ENCODE measurements at regions not wholly inside any gene's neighbourhood (a gene's known extent, or its start where the extent isn't known, plus 50 kb on each side); places are given as distances from the start of the nearest gene placed in this dataset.
A peak's percentile ranks its signal among the peaks of the same experiment; 100 is the strongest.

- Histone ChIP-seq H3K4me3 (ENCODE audit: low read length) (no peak overlapping the region), H3K9me3 (ENCODE audit: low read length) (no peaks in the 10 kb centered on the region), H3K27me3 (ENCODE audit: insufficient read depth, low read length, poor library complexity, severe bottlenecking) (no peaks in the 10 kb centered on the region), H3K36me3 (ENCODE audit: insufficient read depth, low read length) (no peaks in the 10 kb centered on the region), H3K27ac (ENCODE audit: low read depth, low read length) (no peak overlapping the region), H3K4me1 (ENCODE audit: insufficient read depth, low read length) (no peaks in the 10 kb centered on the region)
- Mint-ChIP-seq H3K9me3 (no peaks in the 10 kb centered on the region), H3K36me3 (no peaks in the 10 kb centered on the region), H3K27me3 (peaks cover 9 to 33% of the 10 kb centered on the region in 2 donors), H3K27ac (peak overlapping the region in 1 of 8 donors; percentile 0), H3K4me1 (no peaks in the 10 kb centered on the region), H3K4me3 (no peak overlapping the region)
- POLR2A ChIA-PET = no interaction called here
- CTCF ChIA-PET = no interaction called here
- DNase-seq = no peak
These were observed 139.7 kb upstream of the PCBD1 start for GRCh38 chr10:71028066-71028465.

- H3K27me3 ChIP-seq (ENCODE audit: insufficient read depth, low read length, poor library complexity, severe bottlenecking) = no peaks in the 10 kb centered on the region
- no peaks in the 10 kb centered on the region for H3K4me1 ChIP-seq (ENCODE audit: insufficient read depth, low read length)
- no peaks in the 10 kb centered on the region for H3K4me1 Mint-ChIP-seq
- H3K36me3 ChIP-seq (ENCODE audit: insufficient read depth, low read length) = no peaks in the 10 kb centered on the region
- H3K36me3 Mint-ChIP-seq = no peaks in the 10 kb centered on the region
- no peak overlapping the region for H3K4me3 Mint-ChIP-seq
- H3K9me3 ChIP-seq (ENCODE audit: low read length) = no peaks in the 10 kb centered on the region
- no peak overlapping the region for H3K27ac ChIP-seq (ENCODE audit: low read depth, low read length)
- no peaks in the 10 kb centered on the region for H3K9me3 Mint-ChIP-seq
- H3K4me3 ChIP-seq (ENCODE audit: low read length) = no peak overlapping the region
- peaks cover 11 to 25% of the 10 kb centered on the region in 2 donors for H3K27me3 Mint-ChIP-seq
- no peak for DNase-seq
- H3K27ac Mint-ChIP-seq = no peak overlapping the region
- CTCF ChIA-PET = no interaction called here
- POLR2A ChIA-PET = no interaction called here
These were observed 141.1 kb upstream of the PCBD1 start for GRCh38 chr10:71029411-71029892.

- Mint-ChIP-seq H3K27me3 (peaks cover 11 to 25% of the 10 kb centered on the region in 2 donors), H3K4me3 (no peak overlapping the region), H3K4me1 (no peaks in the 10 kb centered on the region), H3K36me3 (no peaks in the 10 kb centered on the region), H3K27ac (no peak overlapping the region), H3K9me3 (no peaks in the 10 kb centered on the region)
- Histone ChIP-seq H3K27me3 (ENCODE audit: insufficient read depth, low read length, poor library complexity, severe bottlenecking) (no peaks in the 10 kb centered on the region), H3K4me3 (ENCODE audit: low read length) (no peak overlapping the region), H3K27ac (ENCODE audit: low read depth, low read length) (no peak overlapping the region), H3K4me1 (ENCODE audit: insufficient read depth, low read length) (no peaks in the 10 kb centered on the region), H3K9me3 (ENCODE audit: low read length) (no peaks in the 10 kb centered on the region), H3K36me3 (ENCODE audit: insufficient read depth, low read length) (no peaks in the 10 kb centered on the region)
- DNase-seq = no peak
- ChIA-PET CTCF (no interaction called here), POLR2A (no interaction called here)
These were observed 141.5 kb upstream of the PCBD1 start for GRCh38 chr10:71029907-71030306.

DNA sequence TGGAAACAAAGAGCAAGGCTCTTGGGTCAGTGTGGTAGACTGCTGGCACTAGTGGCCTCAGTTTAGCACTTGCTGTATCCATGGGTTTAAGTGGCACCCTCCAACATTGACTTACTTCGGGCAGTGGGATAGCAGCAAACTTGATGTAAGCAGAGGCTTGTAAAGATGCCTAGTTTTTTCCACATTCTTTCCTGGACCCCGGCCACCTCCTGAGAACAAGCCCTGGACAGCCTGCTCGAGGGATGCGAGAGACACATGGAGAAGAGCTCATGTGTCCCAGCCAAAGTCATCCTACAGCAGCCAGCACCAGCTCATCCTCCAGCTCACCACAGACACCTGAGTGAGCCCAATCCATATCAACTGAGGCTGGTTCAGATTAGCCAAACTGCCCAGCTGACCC, 142.7 kb upstream of the PCBD1 start:
- POLR2A ChIA-PET = no interaction called here
- Mint-ChIP-seq H3K9me3 (no peaks in the 10 kb centered on the region), H3K4me1 (no peaks in the 10 kb centered on the region), H3K27me3 (peaks cover 10 to 22% of the 10 kb centered on the region in 2 donors), H3K27ac (no peak overlapping the region), H3K36me3 (no peaks in the 10 kb centered on the region), H3K4me3 (no peak overlapping the region)
- Histone ChIP-seq H3K9me3 (ENCODE audit: low read length) (no peaks in the 10 kb centered on the region), H3K4me1 (ENCODE audit: insufficient read depth, low read length) (no peaks in the 10 kb centered on the region), H3K27ac (ENCODE audit: low read depth, low read length) (no peak overlapping the region), H3K36me3 (ENCODE audit: insufficient read depth, low read length) (no peaks in the 10 kb centered on the region), H3K27me3 (ENCODE audit: insufficient read depth, low read length, poor library complexity, severe bottlenecking) (no peaks in the 10 kb centered on the region), H3K4me3 (ENCODE audit: low read length) (no peak overlapping the region)
- CTCF ChIA-PET = no interaction called here
- no peak for DNase-seq

DNA sequence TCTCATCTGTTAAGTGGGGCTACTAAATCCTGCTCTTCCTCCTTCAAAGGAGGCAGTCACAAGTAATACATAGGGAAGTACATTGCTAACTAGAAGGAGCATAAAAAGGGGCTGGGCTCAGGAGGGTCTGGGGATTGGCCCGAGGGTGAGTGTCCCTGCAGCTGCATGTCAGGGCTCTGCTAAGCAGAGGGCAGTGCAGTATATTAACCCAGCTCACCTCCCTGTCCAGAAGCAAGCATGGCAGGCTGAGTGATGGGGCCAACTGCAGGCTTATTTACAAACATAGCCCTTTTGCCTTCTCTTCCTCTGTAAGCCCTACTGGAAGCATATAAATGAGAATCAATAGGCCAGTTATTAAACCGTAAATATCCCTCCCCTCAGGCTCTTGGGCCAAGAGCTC, 143.2 kb upstream of the PCBD1 start:
- Histone ChIP-seq H3K36me3 (ENCODE audit: insufficient read depth, low read length) (no peaks in the 10 kb centered on the region), H3K9me3 (ENCODE audit: low read length) (no peaks in the 10 kb centered on the region), H3K4me1 (ENCODE audit: insufficient read depth, low read length) (no peaks in the 10 kb centered on the region), H3K27me3 (ENCODE audit: insufficient read depth, low read length, poor library complexity, severe bottlenecking) (no peaks in the 10 kb centered on the region), H3K4me3 (ENCODE audit: low read length) (no peak overlapping the region), H3K27ac (ENCODE audit: low read depth, low read length) (no peak overlapping the region)
- DNase-seq = no peak
- ChIA-PET CTCF (no interaction called here), POLR2A (no interaction called here)
- Mint-ChIP-seq H3K27ac (no peak overlapping the region), H3K4me1 (no peaks in the 10 kb centered on the region), H3K9me3 (no peaks in the 10 kb centered on the region), H3K4me3 (no peak overlapping the region), H3K36me3 (no peaks in the 10 kb centered on the region), H3K27me3 (peaks cover 8 to 16% of the 10 kb centered on the region in 2 donors)

- Histone ChIP-seq H3K36me3 (ENCODE audit: insufficient read depth, low read length) (no peaks in the 10 kb centered on the region), H3K27me3 (ENCODE audit: insufficient read depth, low read length, poor library complexity, severe bottlenecking) (no peaks in the 10 kb centered on the region), H3K4me3 (ENCODE audit: low read length) (no peak overlapping the region), H3K4me1 (ENCODE audit: insufficient read depth, low read length) (no peaks in the 10 kb centered on the region), H3K27ac (ENCODE audit: low read depth, low read length) (no peak overlapping the region), H3K9me3 (ENCODE audit: low read length) (no peaks in the 10 kb centered on the region)
- Mint-ChIP-seq H3K27ac (no peak overlapping the region), H3K4me1 (no peaks in the 10 kb centered on the region), H3K27me3 (peaks cover 5 to 8% of the 10 kb centered on the region in 2 donors), H3K4me3 (no peak overlapping the region), H3K9me3 (no peaks in the 10 kb centered on the region), H3K36me3 (no peaks in the 10 kb centered on the region)
- CTCF ChIA-PET = no interaction called here
- POLR2A ChIA-PET = no interaction called here
- DNase-seq = no peak
These were observed 144.5 kb upstream of the PCBD1 start for GRCh38 chr10:71032887-71033286.

DNA sequence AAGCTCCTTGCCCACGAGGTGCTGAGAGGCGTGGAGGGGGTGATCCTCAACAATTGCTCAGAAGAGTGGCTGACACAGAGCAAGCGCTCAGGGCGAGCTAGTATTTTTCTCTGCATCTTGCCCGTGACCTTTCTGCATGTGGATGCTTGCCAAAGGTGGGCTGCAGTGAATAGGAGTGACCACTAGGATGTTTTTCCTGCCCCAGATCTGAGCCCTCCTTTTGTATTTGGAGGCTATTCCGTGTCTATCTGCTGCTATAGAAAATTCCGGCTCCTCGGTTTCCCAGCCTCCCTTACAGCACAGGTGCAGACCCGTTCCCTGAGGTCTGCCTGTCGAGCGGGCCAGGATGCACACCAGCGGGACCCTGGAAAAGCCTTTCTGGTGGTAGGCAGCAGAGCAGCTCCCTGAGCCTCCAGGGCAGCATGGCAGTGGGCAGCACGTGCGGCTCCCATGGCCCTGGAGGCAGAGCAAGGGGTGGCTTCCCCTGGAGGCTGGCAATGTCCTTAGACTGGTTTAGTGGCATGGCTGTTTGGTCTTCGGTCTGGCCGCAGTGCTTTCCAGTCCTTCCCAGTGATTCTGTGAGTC, 145.1 kb upstream of the PCBD1 start:
- POLR2A ChIA-PET = no interaction called here
- DNase-seq = no peak
- no peak overlapping the region for H3K4me3 Mint-ChIP-seq
- H3K4me1 ChIP-seq (ENCODE audit: insufficient read depth, low read length) = no peaks in the 10 kb centered on the region
- no peak overlapping the region for H3K4me3 ChIP-seq (ENCODE audit: low read length)
- no peak overlapping the region for H3K27ac ChIP-seq (ENCODE audit: low read depth, low read length)
- no peaks in the 10 kb centered on the region for H3K36me3 Mint-ChIP-seq
- CTCF ChIA-PET = no interaction called here
- H3K9me3 ChIP-seq (ENCODE audit: low read length) = no peaks in the 10 kb centered on the region
- no peaks in the 10 kb centered on the region for H3K36me3 ChIP-seq (ENCODE audit: insufficient read depth, low read length)
- no peak overlapping the region for H3K27ac Mint-ChIP-seq
- H3K27me3 ChIP-seq (ENCODE audit: insufficient read depth, low read length, poor library complexity, severe bottlenecking) = no peaks in the 10 kb centered on the region
- H3K4me1 Mint-ChIP-seq = no peaks in the 10 kb centered on the region
- peaks cover 5 to 8% of the 10 kb centered on the region in 2 donors for H3K27me3 Mint-ChIP-seq
- H3K9me3 Mint-ChIP-seq = no peaks in the 10 kb centered on the region

GRCh38 chr10:71035511-71036296, 147.3 kb upstream of the PCBD1 start:
- Mint-ChIP-seq H3K27ac (no peak overlapping the region), H3K36me3 (no peaks in the 10 kb centered on the region), H3K4me1 (no peaks in the 10 kb centered on the region), H3K27me3 (peaks cover under 1 to 8% of the 10 kb centered on the region in 2 donors), H3K9me3 (no peaks in the 10 kb centered on the region), H3K4me3 (no peak overlapping the region)
- DNase-seq = no peak
- ChIA-PET POLR2A (no interaction called here), CTCF (no interaction called here)
- Histone ChIP-seq H3K4me1 (ENCODE audit: insufficient read depth, low read length) (no peaks in the 10 kb centered on the region), H3K36me3 (ENCODE audit: insufficient read depth, low read length) (no peaks in the 10 kb centered on the region), H3K4me3 (ENCODE audit: low read length) (no peak overlapping the region), H3K27me3 (ENCODE audit: insufficient read depth, low read length, poor library complexity, severe bottlenecking) (no peaks in the 10 kb centered on the region), H3K9me3 (ENCODE audit: low read length) (no peaks in the 10 kb centered on the region), H3K27ac (ENCODE audit: low read depth, low read length) (no peak overlapping the region)

Measured in CD8-positive, alpha-beta memory T cell (primary cell).